Naive thymus-derived CD8-positive, alpha-beta T cell (primary cell): ENCODE measurements at regions not wholly inside any gene's neighbourhood (a gene's known extent, or its start where the extent isn't known, plus 50 kb on each side); places are given as distances from the start of the nearest gene placed in this dataset.

Experiments used
- ATAC-seq, 2 donors: fragments of 150-1000 bp; cut with Tn5 transposase in 1 of 2; sonication (Bioruptor Pico), chemical (Tn5 transposase) in 1 of 2; 1 replicate in 1 of 2; 2 replicates in 1 of 2; pipeline ENCODE4 v1.10.0; 2021; ENCODE audit warnings: mild to moderate bottlenecking in 2 of 2, moderate library complexity in 2 of 2
- POLR2A ChIA-PET: fragments of 350-600 bp; sonication (Branson Sonifier 250); formaldehyde crosslinking; loops from one replicate; lab custom pipeline; 2021; ENCODE audit warnings: antibody characterized with exemption; lab: Charles Lee
- DNase-seq, 10 donors: peaks; one replicate each; pipeline versions ENCODE4 v3.0.0 to v3.0.0-alpha.2; 2020 to 2022
- H3K27ac Mint-ChIP-seq, 10 donors: one replicate each; pipeline ENCODE4 v1.8.0; 2020 to 2022; ENCODE audit warnings: mild to moderate bottlenecking in 10 of 10, mixed read lengths in 10 of 10, moderate library complexity in 4 of 10, inconsistent platforms in 1 of 10
- H3K27me3 Mint-ChIP-seq, 5 donors: one replicate each; pipeline ENCODE4 v1.8.0; 2021 to 2022; ENCODE audit warnings: mixed read lengths in 5 of 5
- H3K36me3 Mint-ChIP-seq, 3 donors: one replicate each; pipeline ENCODE4 v1.8.0; 2020 to 2022; ENCODE audit warnings: mixed read lengths in 3 of 3, mild to moderate bottlenecking in 2 of 3, inconsistent platforms in 1 of 3
- H3K4me1 Mint-ChIP-seq, 4 donors: one replicate each; pipeline ENCODE4 v1.8.0; 2021 to 2022; ENCODE audit warnings: mixed read lengths in 4 of 4
- H3K4me3 Mint-ChIP-seq, 10 donors: one replicate each; pipeline ENCODE4 v1.8.0; 2020 to 2022; ENCODE audit warnings: mild to moderate bottlenecking in 10 of 10, mixed read lengths in 10 of 10, moderate library complexity in 6 of 10, inconsistent platforms in 1 of 10
- H3K9me3 Mint-ChIP-seq, 9 donors: one replicate each; pipeline ENCODE4 v1.8.0; 2020 to 2022; ENCODE audit warnings: mixed read lengths in 9 of 9, mild to moderate bottlenecking in 3 of 9, inconsistent platforms in 1 of 9, moderate library complexity in 1 of 9

- Mint-ChIP-seq H3K27me3 (peaks cover 7 to 25% (median 9%) of the 10 kb centered on the region in 5 donors), H3K36me3 (no peaks in the 10 kb centered on the region), H3K9me3 (no peaks in the 10 kb centered on the region), H3K4me3 (no peak overlapping the region), H3K4me1 (peaks cover 3 to 8% (median 7%) of the 10 kb centered on the region in 4 donors), H3K27ac (no peak overlapping the region)
- POLR2A ChIA-PET = no interaction called here
- DNase-seq = no peak
- ATAC-seq = no peak
These were observed 100.2 kb upstream of the ZNF366 start for GRCh38 chr5:72607381-72607780.

GRCh38 chr5:72606525-72606924, 99.3 kb upstream of the ZNF366 start:
- Mint-ChIP-seq H3K36me3 (no peaks in the 10 kb centered on the region), H3K27me3 (peaks cover 7 to 25% (median 9%) of the 10 kb centered on the region in 5 donors), H3K27ac (no peak overlapping the region), H3K4me3 (no peak overlapping the region), H3K9me3 (no peaks in the 10 kb centered on the region), H3K4me1 (peaks cover 3 to 8% (median 7%) of the 10 kb centered on the region in 4 donors)
- ATAC-seq (no peak), DNase-seq (no peak)
- POLR2A ChIA-PET = no interaction called here

DNA sequence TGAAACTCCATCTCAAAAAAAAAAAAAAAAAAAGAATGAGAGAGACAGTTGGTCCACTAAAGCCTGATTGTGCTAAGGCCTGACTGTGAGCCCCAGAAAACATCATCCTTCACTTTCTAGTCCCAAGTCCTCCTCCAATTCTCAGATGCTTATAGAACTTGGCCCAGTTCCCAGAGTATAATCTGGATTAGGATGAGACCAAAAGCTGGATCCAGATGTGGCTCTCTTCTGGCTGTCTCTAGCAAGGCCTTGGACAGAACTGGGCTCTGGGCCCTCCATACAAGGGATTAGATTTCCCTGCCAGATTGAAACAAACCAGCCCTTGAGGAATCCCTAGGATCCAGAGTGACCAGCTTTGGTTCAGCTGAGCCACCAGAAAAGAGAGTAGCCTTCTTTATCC, 98.4 kb upstream of the ZNF366 start:
- H3K27ac Mint-ChIP-seq = no peak overlapping the region
- H3K9me3 Mint-ChIP-seq = no peaks in the 10 kb centered on the region
- H3K4me3 Mint-ChIP-seq = no peak overlapping the region
- DNase-seq (no peak), ATAC-seq (no peak)
- POLR2A ChIA-PET = no interaction called here
- H3K36me3 Mint-ChIP-seq = no peaks in the 10 kb centered on the region
- no peaks in the 10 kb centered on the region for H3K4me1 Mint-ChIP-seq
- H3K27me3 Mint-ChIP-seq = peaks cover 3 to 16% (median 5%) of the 10 kb centered on the region in 5 donors

DNA sequence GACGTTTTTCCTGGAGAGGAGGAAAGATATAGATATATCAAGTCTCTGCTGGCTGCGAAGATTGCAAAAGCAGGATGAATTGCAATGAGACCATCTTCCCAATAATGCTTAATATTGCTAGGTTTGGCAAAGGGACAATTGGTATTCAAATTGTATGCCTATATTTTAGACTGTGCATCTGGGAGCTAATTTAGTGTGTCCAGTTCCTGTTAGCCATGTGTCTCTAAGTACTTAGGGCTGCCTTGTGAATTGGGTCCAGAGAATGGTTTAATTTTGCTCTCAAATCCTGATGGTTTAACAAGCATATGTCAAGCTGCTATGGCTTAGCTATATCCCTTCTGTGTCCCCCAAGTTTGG, 97.6 kb upstream of the ZNF366 start:
- POLR2A ChIA-PET = no interaction called here
- no peak overlapping the region for H3K27ac Mint-ChIP-seq
- no peak overlapping the region for H3K4me3 Mint-ChIP-seq
- no peaks in the 10 kb centered on the region for H3K36me3 Mint-ChIP-seq
- ATAC-seq = no peak
- DNase-seq = no peak
- H3K9me3 Mint-ChIP-seq = no peaks in the 10 kb centered on the region
- H3K4me1 Mint-ChIP-seq = no peaks in the 10 kb centered on the region
- peaks cover 0 to 7% (median 5%) of the 10 kb centered on the region in 5 donors for H3K27me3 Mint-ChIP-seq

DNA sequence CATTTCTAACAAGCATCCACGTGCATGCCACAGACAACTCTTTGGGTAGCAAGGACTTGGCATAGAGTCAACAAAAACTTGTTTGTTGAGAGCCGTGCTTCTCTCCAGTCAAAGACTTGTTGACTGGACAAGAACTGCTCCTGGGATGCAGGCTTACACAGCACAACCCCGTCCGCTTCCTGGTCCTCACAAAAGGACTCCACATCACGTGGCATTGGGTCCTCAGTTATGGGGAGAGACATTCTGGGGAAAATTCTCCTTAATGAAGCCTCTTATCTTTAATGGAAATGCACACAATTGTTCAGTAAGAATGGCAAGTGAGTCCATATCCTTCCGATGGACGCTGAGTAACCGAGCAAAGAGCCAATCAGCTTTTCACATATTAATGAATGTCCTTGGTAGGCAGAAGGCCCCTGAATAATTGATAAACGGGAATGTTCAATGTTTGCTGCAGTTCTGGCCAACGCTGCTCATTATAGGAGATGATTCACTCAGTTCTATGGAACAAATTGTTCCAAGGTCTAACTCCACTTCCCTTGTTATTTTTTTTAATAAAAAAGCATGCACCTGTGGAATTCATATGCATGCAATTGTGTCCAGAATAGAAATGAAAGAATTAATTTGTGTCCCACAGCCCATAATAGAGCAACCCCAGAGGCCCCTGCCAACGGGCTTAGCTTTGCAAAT, 97.0 kb upstream of the ZNF366 start:
- Mint-ChIP-seq H3K36me3 (no peaks in the 10 kb centered on the region), H3K27ac (no peak overlapping the region), H3K4me3 (no peak overlapping the region), H3K4me1 (no peaks in the 10 kb centered on the region), H3K9me3 (no peaks in the 10 kb centered on the region), H3K27me3 (peaks cover 0 to 7% (median 5%) of the 10 kb centered on the region in 5 donors)
- POLR2A ChIA-PET = no interaction called here
- ATAC-seq (no peak), DNase-seq (no peak)

- no peak for ATAC-seq
- no peak for DNase-seq
- Mint-ChIP-seq H3K4me1 (peaks cover 0 to 10% (median 0%) of the 10 kb centered on the region in 4 donors), H3K9me3 (no peaks in the 10 kb centered on the region), H3K4me3 (no peak overlapping the region), H3K27ac (no peak overlapping the region), H3K36me3 (no peaks in the 10 kb centered on the region), H3K27me3 (peaks cover 0 to 7% (median 5%) of the 10 kb centered on the region in 5 donors)
- POLR2A ChIA-PET = no interaction called here
These were observed 95.8 kb upstream of the ZNF366 start for GRCh38 chr5:72602696-72603685.

DNA sequence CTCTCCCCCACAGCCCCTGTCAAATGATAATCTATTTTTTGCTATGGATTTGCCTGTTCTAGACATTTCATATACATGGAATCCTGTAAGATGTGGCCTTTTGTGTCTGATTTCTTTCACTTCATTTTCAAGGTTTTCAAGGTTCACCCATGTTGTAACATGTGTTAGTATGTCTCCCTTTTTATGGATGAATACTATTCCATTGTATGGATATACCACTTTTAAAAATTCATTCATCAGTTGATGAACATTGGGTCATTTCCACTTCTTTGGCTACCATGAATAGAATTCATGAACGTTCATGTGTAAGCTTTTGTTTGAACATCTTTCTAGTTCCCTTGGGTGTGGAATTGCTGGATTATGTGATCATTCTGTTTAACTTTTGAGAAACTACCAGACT, 94.7 kb upstream of the ZNF366 start:
- no peaks in the 10 kb centered on the region for H3K36me3 Mint-ChIP-seq
- ATAC-seq = no peak
- DNase-seq = no peak
- H3K4me3 Mint-ChIP-seq = no peak overlapping the region
- H3K4me1 Mint-ChIP-seq = peaks cover 0 to 10% (median 0%) of the 10 kb centered on the region in 4 donors
- H3K27me3 Mint-ChIP-seq = peaks cover 0 to 7% (median 5%) of the 10 kb centered on the region in 5 donors
- H3K9me3 Mint-ChIP-seq = no peaks in the 10 kb centered on the region
- no peak overlapping the region for H3K27ac Mint-ChIP-seq
- POLR2A ChIA-PET = no interaction called here

- ATAC-seq (no peak), DNase-seq (no peak)
- no peak overlapping the region for H3K4me3 Mint-ChIP-seq
- H3K9me3 Mint-ChIP-seq = no peaks in the 10 kb centered on the region
- H3K36me3 Mint-ChIP-seq = no peaks in the 10 kb centered on the region
- no peak overlapping the region for H3K27ac Mint-ChIP-seq
- H3K4me1 Mint-ChIP-seq = peaks cover 0 to 10% (median 0%) of the 10 kb centered on the region in 4 donors
- H3K27me3 Mint-ChIP-seq = peaks cover 0 to 3% (median 0%) of the 10 kb centered on the region in 5 donors
- POLR2A ChIA-PET = no interaction called here
These were observed 93.3 kb upstream of the ZNF366 start for GRCh38 chr5:72600391-72600981.

- H3K27me3 Mint-ChIP-seq = peaks cover 0 to 5% (median 0%) of the 10 kb centered on the region in 5 donors
These were observed 92.5 kb upstream of the ZNF366 start for GRCh38 chr5:72599519-72600370.

GRCh38 chr5:72599065-72599433, 91.8 kb upstream of the ZNF366 start:
- ATAC-seq (no peak), DNase-seq (no peak)
- POLR2A ChIA-PET = no interaction called here
- Mint-ChIP-seq H3K9me3 (no peaks in the 10 kb centered on the region), H3K36me3 (no peaks in the 10 kb centered on the region), H3K27ac (peak overlapping the region in 2 of 10 donors; percentile 51 to 54), H3K4me1 (peaks cover 0 to 10% (median 0%) of the 10 kb centered on the region in 4 donors), H3K27me3 (peaks cover 0 to 9% (median 4%) of the 10 kb centered on the region in 5 donors), H3K4me3 (no peak overlapping the region)

More at GRCh38 chr5:72599519-72600370, 92.5 kb upstream of the ZNF366 start:
- POLR2A ChIA-PET = no interaction called here
- Mint-ChIP-seq H3K9me3 (no peaks in the 10 kb centered on the region), H3K36me3 (no peaks in the 10 kb centered on the region), H3K4me3 (no peak overlapping the region), H3K27ac (no peak overlapping the region), H3K4me1 (peaks cover 0 to 10% (median 0%) of the 10 kb centered on the region in 4 donors)
- no peak for DNase-seq
- ATAC-seq = no peak

DNA sequence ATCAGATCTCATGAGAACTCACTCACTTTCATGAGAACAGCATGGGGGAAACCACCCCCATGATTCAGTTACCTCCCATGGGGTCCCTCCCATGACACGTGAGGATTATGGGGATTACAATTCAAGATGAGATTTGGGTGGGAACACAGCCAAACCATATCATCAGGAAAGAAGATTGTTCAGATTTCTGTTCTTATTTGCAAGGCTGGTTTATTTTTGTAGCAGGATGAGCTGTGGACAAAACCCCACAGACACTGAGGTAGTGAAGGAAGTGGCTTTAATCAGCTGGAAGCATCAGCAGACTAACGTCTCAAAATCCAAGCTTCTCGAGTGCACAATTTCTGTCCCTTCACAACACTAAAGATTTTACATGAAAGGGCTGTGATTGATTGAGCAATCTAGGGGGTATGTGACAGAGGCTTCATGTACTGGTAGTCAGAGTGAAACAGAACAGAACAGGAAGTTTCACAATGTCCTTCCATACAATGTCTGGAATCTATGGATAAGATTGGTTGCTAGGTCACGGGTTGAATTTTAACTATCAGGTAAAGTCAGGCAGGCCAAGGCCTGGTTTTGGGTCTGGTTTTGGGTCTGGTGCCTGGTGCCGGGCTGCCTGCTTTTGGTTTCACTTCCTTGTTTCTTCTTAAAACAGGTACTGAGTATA, 91.3 kb upstream of the ZNF366 start:
- H3K27ac Mint-ChIP-seq = peak overlapping the region in 3 of 10 donors; percentile 22 to 54 (median 51)
- POLR2A ChIA-PET = no interaction called here
- ATAC-seq (no peak), DNase-seq (no peak)
- no peaks in the 10 kb centered on the region for H3K9me3 Mint-ChIP-seq
- peaks cover 0 to 10% (median 0%) of the 10 kb centered on the region in 4 donors for H3K4me1 Mint-ChIP-seq
- H3K36me3 Mint-ChIP-seq = no peaks in the 10 kb centered on the region
- H3K27me3 Mint-ChIP-seq = peaks cover 0 to 9% (median 4%) of the 10 kb centered on the region in 5 donors
- no peak overlapping the region for H3K4me3 Mint-ChIP-seq
